ENCODE measurements at regions not wholly inside any gene's neighbourhood (a gene's known extent, or its start where the extent isn't known, plus 50 kb on each side); places are given as distances from the start of the nearest gene placed in this dataset.
A peak's percentile ranks its signal among the peaks of the same experiment; 100 is the strongest.

GRCh38 chr3:5799398-5799797 lies 611.9 kb downstream of the EDEM1 start:
- ATAC-seq (peak in 1 of 2 experiments; percentile 62; a peak in 1 of 6 replicates), FAIRE-seq (no peak), DNase-seq (ENCODE audit: low read depth in 1 of 2, low spot score in 1 of 2) (no peak)
- CTCF ChIA-PET, result no interaction called here
- POLR2A ChIA-PET, result no interaction called here
- Histone ChIP-seq H3K4me2 (peak overlapping the region; percentile 68), H3K9me3 (no peaks in the 10 kb centered on the region), H3K4me1 (peaks cover 14% of the 10 kb centered on the region), H3K27ac (peak overlapping the region in 1 of 2 experiments; percentile 24; a peak in 2 of 6 replicates), H3K4me3 (no peak overlapping the region)
- TF ChIP-seq KDM5A (IDR thresholded peaks at IDR 0.05) (no peak), MAFK (IDR thresholded peaks at IDR 0.05; ENCODE audit: partially characterized antibody) (no peak), GATA3 (IDR thresholded peaks at IDR 0.05; ENCODE audit: borderline replicate concordance) (no peak), RAD21 (conservative IDR thresholded peaks at IDR 0.05 in 1 of 2, IDR thresholded peaks at IDR 0.05 in 1 of 2) (0 out of 5 replicates have a peak, but pooled peaks of 1 of the 2 experiments have one; percentile 7)

- Histone ChIP-seq H3K4me2 (no peak overlapping the region), H3K4me1 (peaks cover 14% of the 10 kb centered on the region), H3K4me3 (no peak overlapping the region), H3K9me3 (no peaks in the 10 kb centered on the region), H3K27ac (no peak overlapping the region)
- POLR2A ChIA-PET, result no interaction called here
- FAIRE-seq (no peak), DNase-seq (ENCODE audit: low read depth in 1 of 2, low spot score in 1 of 2) (no peak), ATAC-seq (no peak)
- 24% methylated on average over 4 of the region's 4 CpGs for WGBS (ENCODE audit: missing lambda C conversion rate)
- TF ChIP-seq MAFK (IDR thresholded peaks at IDR 0.05; ENCODE audit: partially characterized antibody) (peak; percentile 56), RNF2 (IDR thresholded peaks at IDR 0.05; ENCODE audit: borderline replicate concordance, low read depth) (no peak)
- CTCF ChIA-PET, result no interaction called here
Observed at GRCh38 chr3:5800965-5801364, 613.5 kb downstream of the EDEM1 start.

GRCh38 chr3:5806192-5806591 lies 618.7 kb downstream of the EDEM1 start:
- DNase-seq (ENCODE audit: low read depth in 1 of 2, low spot score in 1 of 2) (peak in 1 of 2 experiments; percentile 7), FAIRE-seq (no peak), ATAC-seq (peak in 1 of 2 experiments; percentile 49; a peak in 2 of 6 replicates)
- Histone ChIP-seq H3K9me3 (no peaks in the 10 kb centered on the region), H3K4me1 (no peaks in the 10 kb centered on the region), H3K27ac (no peak overlapping the region), H3K4me2 (no peak overlapping the region), H3K4me3 (no peak overlapping the region)
- no peak for TF ChIP-seq EHMT2 (IDR thresholded peaks at IDR 0.05; ENCODE audit: low read depth)
- no peak for TF ChIP-seq MAFK (IDR thresholded peaks at IDR 0.05; ENCODE audit: partially characterized antibody)
- TF ChIP-seq RFX5 (IDR thresholded peaks at IDR 0.05), result no peak
- TF ChIP-seq CTCF (IDR thresholded peaks at IDR 0.05), result peak; percentile 26; the same call in 1 of the 3 replicates
- TF ChIP-seq HOXA7 (CRISPR knock-in tag; IDR thresholded peaks at IDR 0.05), result no peak
- TF ChIP-seq NR3C1 (IDR thresholded peaks at IDR 0.05), result no peak
- TF ChIP-seq RAD21 (conservative IDR thresholded peaks at IDR 0.05 in 1 of 2, IDR thresholded peaks at IDR 0.05 in 1 of 2), result peak in 1 of 2 experiments; percentile 39; a peak in 1 of 5 replicates
- no peak for TF ChIP-seq ESRRA (IDR thresholded peaks at IDR 0.05; ENCODE audit: borderline replicate concordance, low read length)
- no peak for TF ChIP-seq PHF8 (IDR thresholded peaks at IDR 0.05; ENCODE audit: borderline replicate concordance, low read depth)
- no peak for TF ChIP-seq CHD4 (IDR thresholded peaks at IDR 0.05; ENCODE audit: borderline replicate concordance)
- no peak for TF ChIP-seq FOSL2 (IDR thresholded peaks at IDR 0.05)
- TF ChIP-seq FOSL2 (CRISPR knock-in tag; IDR thresholded peaks at IDR 0.05), result no peak
- no peak for TF ChIP-seq ZSCAN20 (CRISPR knock-in tag; IDR thresholded peaks at IDR 0.05)
- POLR2A ChIA-PET, result no interaction called here
- WGBS (ENCODE audit: missing lambda C conversion rate), result 35% methylated on average over 1 of the region's 1 CpG
- CTCF ChIA-PET, result no interaction called here

GRCh38 chr3:5809586-5810246 lies 622.2 kb downstream of the EDEM1 start:
- ChIA-PET CTCF (no interaction called here), POLR2A (no interaction called here)
- Histone ChIP-seq H3K4me1 (no peaks in the 10 kb centered on the region), H3K4me2 (no peak overlapping the region), H3K4me3 (no peak overlapping the region), H3K27ac (no peak overlapping the region), H3K9me3 (no peaks in the 10 kb centered on the region)
- 6% methylated on average over 9 of the region's 9 CpGs for WGBS (ENCODE audit: missing lambda C conversion rate)
- DNase-seq (ENCODE audit: low read depth in 1 of 2, low spot score in 1 of 2) (no peak), ATAC-seq (no peak), FAIRE-seq (no peak)
- TF ChIP-seq EHMT2 (IDR thresholded peaks at IDR 0.05; ENCODE audit: low read depth) (no peak), HOXA7 (CRISPR knock-in tag; IDR thresholded peaks at IDR 0.05) (no peak)

All from A549 (cell line).